Keratinocyte (primary cell): ENCODE measurements at regions not wholly inside any gene's neighbourhood (a gene's known extent, or its start where the extent isn't known, plus 50 kb on each side); places are given as distances from the start of the nearest gene placed in this dataset.

Experiments
- DNase-seq: peaks from one replicate; pipeline ENCODE4 v3.0.0-alpha.2; 2011; ENCODE audit warnings: low read depth, missing footprints, low spot score
- FAIRE-seq: peaks from 2 replicates; lab custom pipeline; 2011; peaks lifted over from hg19 to GRCh38; lab: Jason Lieb, UNC
- H2AFZ ChIP-seq: 2 replicates; pipeline ENCODE4 v1.6.0; 2012; ENCODE audit warnings: low read length, control low read depth, inconsistent platforms; ENCODE audit not compliant: control insufficient read depth
- H3K27ac ChIP-seq: 2 replicates; pipeline ENCODE4 v1.5.1; 2011; ENCODE audit warnings: low read length; ENCODE audit not compliant: control insufficient read depth, insufficient read depth
- H3K27me3 ChIP-seq: 3 replicates; pipeline ENCODE4 v1.6.0; 2011; ENCODE audit warnings: low read length; ENCODE audit not compliant: control insufficient read depth, insufficient read depth; ENCODE audit errors: extremely low read depth
- H3K36me3 ChIP-seq, 2 experiments: 2 replicates in 1 of 2; 3 replicates in 1 of 2; pipeline ENCODE4 v1.5.1; 2011; ENCODE audit warnings: low read length in 2 of 2, mild to moderate bottlenecking in 1 of 2; ENCODE audit not compliant: control insufficient read depth in 2 of 2, insufficient read depth in 2 of 2; ENCODE audit errors: extremely low read depth in 1 of 2
- H3K4me1 ChIP-seq: 3 replicates; pipeline ENCODE4 v1.5.1; 2011; ENCODE audit warnings: low read length; ENCODE audit not compliant: control insufficient read depth, insufficient read depth; ENCODE audit errors: extremely low read depth
- H3K4me2 ChIP-seq: 3 replicates; pipeline ENCODE4 v1.6.0; 2011; ENCODE audit warnings: low read depth, low read length; ENCODE audit not compliant: control insufficient read depth, insufficient read depth; ENCODE audit errors: extremely low read depth
- H3K4me3 ChIP-seq, 3 experiments: fragments of 200-600 bp in 1 of 3; sonication (generic) in 1 of 3; 2 replicates in 2 of 3; 3 replicates in 1 of 3; pipeline ENCODE4 v1.5.1; 2011 to 2016; ENCODE audit warnings: low read length in 3 of 3, mild to moderate bottlenecking in 3 of 3, control low read depth in 2 of 3, inconsistent platforms in 1 of 3, low read depth in 1 of 3, mixed read lengths in 1 of 3, mixed run types in 1 of 3, moderate library complexity in 1 of 3; ENCODE audit not compliant: control insufficient read depth in 2 of 3, insufficient read depth in 2 of 3; ENCODE audit errors: extremely low read depth in 1 of 3
- H3K79me2 ChIP-seq: 2 replicates; pipeline ENCODE4 v1.6.0; 2012; ENCODE audit warnings: low read length; ENCODE audit not compliant: control insufficient read depth, insufficient read depth
- H3K9ac ChIP-seq: 3 replicates; pipeline ENCODE4 v1.6.0; 2011; ENCODE audit warnings: low read length; ENCODE audit not compliant: control insufficient read depth, insufficient read depth; ENCODE audit errors: extremely low read depth
- H3K9me1 ChIP-seq: 3 replicates; pipeline ENCODE4 v1.6.0; 2011; ENCODE audit warnings: low read length; ENCODE audit not compliant: control insufficient read depth, insufficient read depth; ENCODE audit errors: extremely low read depth
- H3K9me3 ChIP-seq: 2 replicates; pipeline ENCODE4 v1.5.1; 2012; ENCODE audit warnings: low read depth, low read length; ENCODE audit not compliant: control insufficient read depth
- H4K20me1 ChIP-seq: 3 replicates; pipeline ENCODE4 v1.6.0; 2011; ENCODE audit warnings: low read length; ENCODE audit not compliant: control insufficient read depth, insufficient read depth; ENCODE audit errors: extremely low read depth
- CTCF ChIP-seq, 3 experiments: IDR thresholded peaks in 1 of 3; conservative IDR thresholded peaks in 1 of 3; optimal IDR thresholded peaks in 1 of 3; 2 replicates in 2 of 3; 3 replicates in 1 of 3; pipeline versions ENCODE3 to v1.5.1; 2011; ENCODE audit warnings: low read length in 3 of 3, mild to moderate bottlenecking in 3 of 3, moderate library complexity in 2 of 3, control low read depth in 1 of 3, inconsistent platforms in 1 of 3; ENCODE audit not compliant: insufficient read depth in 2 of 3; ENCODE audit errors: extremely low read depth in 1 of 3
- EZH2 ChIP-seq: IDR thresholded peaks from one replicate; pipeline ENCODE4 v1.6.1; 2012; ENCODE audit warnings: inconsistent platforms, mild to moderate bottlenecking, low read length, moderate library complexity
- dilution Hi-C: fragments of 300-500 bp; cut with MboI; formaldehyde crosslinking; loops from one replicate; pipeline ENCODE4 v1.7.0; 2020; ENCODE audit warnings: low sequenced_read_pairs; ENCODE audit not compliant: extremely low pct_ligation_motif_present

GRCh38 chr12:30836656-30837445 lies 82.1 kb upstream of the CAPRIN2 start:
- FAIRE-seq (peak; percentile 56), DNase-seq (peak; percentile 45)
- Histone ChIP-seq H3K27me3 (peaks cover 11% of the 10 kb centered on the region), H3K36me3 (no peaks in the 10 kb centered on the region), H3K4me3 (no peak overlapping the region), H3K27ac (no peak overlapping the region), H3K9ac (no peak overlapping the region), H3K4me2 (peak overlapping the region; percentile 41), H3K4me1 (peaks cover 7% of the 10 kb centered on the region), H3K9me3 (no peaks in the 10 kb centered on the region), H3K9me1 (no peaks in the 10 kb centered on the region), H3K79me2 (no peaks in the 10 kb centered on the region), H2AFZ (no peak overlapping the region), H4K20me1 (no peaks in the 10 kb centered on the region)
- TF ChIP-seq CTCF (optimal IDR thresholded peaks at IDR 0.05 in 1 of 3, IDR thresholded peaks at IDR 0.05 in 1 of 3, conservative IDR thresholded peaks at IDR 0.05 in 1 of 3; ENCODE audit: extremely low read depth in 1 of 3, insufficient read depth in 2 of 3, low read length in 3 of 3) (no peak), EZH2 (no peak)
- dilution Hi-C loops = no loop called here

- H3K9me1 ChIP-seq = no peaks in the 10 kb centered on the region
- H3K79me2 ChIP-seq = no peaks in the 10 kb centered on the region
- FAIRE-seq (no peak), DNase-seq (no peak)
- peaks cover 7% of the 10 kb centered on the region for H3K4me1 ChIP-seq
- no peak overlapping the region for H3K9ac ChIP-seq
- dilution Hi-C loops = no loop called here
- no peak overlapping the region for H2AFZ ChIP-seq
- TF ChIP-seq CTCF (optimal IDR thresholded peaks at IDR 0.05 in 1 of 3, IDR thresholded peaks at IDR 0.05 in 1 of 3, conservative IDR thresholded peaks at IDR 0.05 in 1 of 3; ENCODE audit: extremely low read depth in 1 of 3, insufficient read depth in 2 of 3, low read length in 3 of 3) = no peak
- TF ChIP-seq EZH2 = no peak
- peaks cover 11% of the 10 kb centered on the region for H3K27me3 ChIP-seq
- H4K20me1 ChIP-seq = no peaks in the 10 kb centered on the region
- no peak overlapping the region for H3K4me2 ChIP-seq
- H3K9me3 ChIP-seq = no peaks in the 10 kb centered on the region
- H3K27ac ChIP-seq = no peak overlapping the region
- no peak overlapping the region for H3K4me3 ChIP-seq
- no peaks in the 10 kb centered on the region for H3K36me3 ChIP-seq
Observed at GRCh38 chr12:30835216-30835615, 80.5 kb upstream of the CAPRIN2 start.
